H1 (cell line): ENCODE measurements at regions not wholly inside any gene's neighbourhood (a gene's known extent, or its start where the extent isn't known, plus 50 kb on each side); places are given as distances from the start of the nearest gene placed in this dataset.

Experiments used
- CTCF ChIA-PET: fragments of 300-600 bp; sonication (Branson Sonifier 250); formaldehyde crosslinking; loops from one replicate; lab custom pipeline; 2021; ENCODE audit not compliant: partially characterized antibody; lab: Charles Lee
- POLR2A ChIA-PET: fragments of 300-600 bp; sonication (Branson Sonifier 250); formaldehyde crosslinking; loops from one replicate; lab custom pipeline; 2021; ENCODE audit warnings: inconsistent platforms; ENCODE audit not compliant: partially characterized antibody; lab: Charles Lee
- DNase-seq, 2 experiments: peaks; one replicate each; pipeline versions ENCODE4 v3.0.0 to v3.0.0-alpha.2; 2010 to 2022; ENCODE audit warnings: low spot score in 2 of 2, low read depth in 1 of 2, mixed read lengths in 1 of 2
- FAIRE-seq: peaks from 2 replicates; lab custom pipeline; 2011; peaks lifted over from hg19 to GRCh38; lab: Jason Lieb, UNC
- H2AFZ ChIP-seq: 2 replicates; pipeline ENCODE4 v1.8.1; 2012; ENCODE audit warnings: low read length, inconsistent platforms
- H2AK5ac ChIP-seq: 2 replicates; pipeline ENCODE4 v1.6.1; 2013; ENCODE audit warnings: low read depth, low read length
- H2BK120ac ChIP-seq: replicated peaks from 2 replicates; pipeline ENCODE3; 2013; ENCODE audit warnings: low read depth, low read length, inconsistent platforms
- H2BK12ac ChIP-seq: 2 replicates; pipeline ENCODE4 v1.6.1; 2013; ENCODE audit warnings: low read depth, low read length
- H2BK15ac ChIP-seq: 2 replicates; pipeline ENCODE4 v1.6.1; 2013; ENCODE audit warnings: low read length
- H2BK20ac ChIP-seq: 2 replicates; pipeline ENCODE4 v1.6.1; 2013; ENCODE audit warnings: low read length
- H2BK5ac ChIP-seq: 2 replicates; pipeline ENCODE4 v1.6.1; 2013; ENCODE audit warnings: low read depth, low read length
- H3K14ac ChIP-seq: 2 replicates; pipeline ENCODE4 v1.6.1; 2013; ENCODE audit warnings: inconsistent platforms; ENCODE audit not compliant: insufficient read length
- H3K18ac ChIP-seq: 2 replicates; pipeline ENCODE4 v1.6.1; 2013; ENCODE audit warnings: low read length; ENCODE audit errors: extremely low read depth
- H3K23ac ChIP-seq: 2 replicates; pipeline ENCODE4 v1.6.1; 2013; ENCODE audit warnings: inconsistent platforms; ENCODE audit not compliant: insufficient read length
- H3K23me2 ChIP-seq: 2 replicates; pipeline ENCODE4 v1.6.1; 2013; ENCODE audit warnings: low read depth, low read length
- H3K27ac ChIP-seq: 2 replicates; pipeline ENCODE4 v1.6.1; 2011; ENCODE audit warnings: low read depth, low read length, inconsistent platforms
- H3K27me3 ChIP-seq, 4 experiments: replicated peaks in 1 of 4; 1 replicate in 1 of 4; 2 replicates in 3 of 4; pipeline versions ENCODE4 v1.6.1 to v1.8.1; 2011 to 2013; ENCODE audit warnings: low read length in 3 of 4, mild to moderate bottlenecking in 3 of 4, inconsistent platforms in 2 of 4, mixed read lengths in 2 of 4, moderate library complexity in 1 of 4; ENCODE audit not compliant: control insufficient read depth in 3 of 4, insufficient read depth in 3 of 4; ENCODE audit errors: extremely low read depth in 1 of 4
- H3K36me3 ChIP-seq, 4 experiments: 2 replicates each; pipeline versions ENCODE4 v1.6.1 to v1.8.1; 2011 to 2013; ENCODE audit warnings: mild to moderate bottlenecking in 4 of 4, low read length in 3 of 4, moderate library complexity in 2 of 4, control low read depth in 1 of 4, inconsistent platforms in 1 of 4; ENCODE audit not compliant: insufficient read depth in 4 of 4, control insufficient read depth in 2 of 4
- H3K4ac ChIP-seq: replicated peaks from 2 replicates; pipeline ENCODE3; 2013; ENCODE audit warnings: low read length, low read depth, mixed read lengths, inconsistent platforms; ENCODE audit not compliant: insufficient read length
- H3K4me1 ChIP-seq, 4 experiments: replicated peaks in 1 of 4; 1 replicate in 1 of 4; 2 replicates in 3 of 4; pipeline versions ENCODE4 v1.6.1 to v1.8.1; 2011 to 2013; ENCODE audit warnings: low read length in 3 of 4, inconsistent platforms in 2 of 4, mixed read lengths in 1 of 4; ENCODE audit not compliant: insufficient read depth in 4 of 4, control insufficient read depth in 3 of 4
- H3K4me2 ChIP-seq, 2 experiments: 2 replicates each; pipeline versions ENCODE4 v1.6.1 to v1.8.1; 2011 to 2013; ENCODE audit warnings: low read depth in 2 of 2, low read length in 2 of 2, control low read depth in 1 of 2, inconsistent platforms in 1 of 2, mild to moderate bottlenecking in 1 of 2; ENCODE audit not compliant: insufficient read depth in 1 of 2
- H3K4me3 ChIP-seq, 4 experiments: fragments of 200-600, 300-600 bp in 1 of 4; sonication (generic), shearing (Covaris generic), sonication (Bioruptor Twin) in 1 of 4; 2 replicates each; pipeline versions ENCODE4 v1.5.1 to v1.8.1; 2011 to 2016; ENCODE audit warnings: low read length in 4 of 4, low read depth in 3 of 4, control low read depth in 2 of 4, inconsistent platforms in 2 of 4, mild to moderate bottlenecking in 2 of 4, mixed read lengths in 1 of 4, moderate library complexity in 1 of 4; ENCODE audit not compliant: insufficient read depth in 2 of 4; ENCODE audit errors: extremely low read depth in 1 of 4
- H3K56ac ChIP-seq: replicated peaks from 2 replicates; pipeline ENCODE3; 2013; ENCODE audit warnings: low read depth, mild to moderate bottlenecking, mixed read lengths, low read length, inconsistent platforms; ENCODE audit not compliant: insufficient read length
- H3K79me1 ChIP-seq: 2 replicates; pipeline ENCODE4 v1.6.1; 2013; ENCODE audit warnings: low read depth, low read length, control low read depth
- H3K79me2 ChIP-seq, 2 experiments: 2 replicates each; pipeline versions ENCODE4 v1.6.1 to v1.8.1; 2012 to 2013; ENCODE audit warnings: low read length in 2 of 2, mild to moderate bottlenecking in 2 of 2, inconsistent platforms in 1 of 2; ENCODE audit not compliant: insufficient read depth in 2 of 2, control insufficient read depth in 1 of 2
- H3K9ac ChIP-seq, 4 experiments: replicated peaks in 1 of 4; 1 replicate in 1 of 4; 2 replicates in 3 of 4; pipeline versions ENCODE4 v1.6.1 to v1.8.1; 2011 to 2013; ENCODE audit warnings: low read depth in 3 of 4, low read length in 3 of 4, control low read depth in 2 of 4, mild to moderate bottlenecking in 2 of 4, moderate library complexity in 2 of 4, inconsistent platforms in 1 of 4; ENCODE audit errors: extremely low read depth in 1 of 4
- H3K9me3 ChIP-seq, 2 experiments: 2 replicates each; pipeline versions ENCODE4 v1.6.1 to v1.8.1; 2012 to 2013; ENCODE audit warnings: mild to moderate bottlenecking in 2 of 2, moderate library complexity in 2 of 2, control low read depth in 1 of 2, inconsistent platforms in 1 of 2, low read depth in 1 of 2, low read length in 1 of 2, mixed read lengths in 1 of 2; ENCODE audit not compliant: insufficient read depth in 2 of 2
- H4K20me1 ChIP-seq, 2 experiments: replicated peaks in 1 of 2; 2 replicates each; pipeline versions ENCODE3 to v1.8.1; 2011 to 2013; ENCODE audit warnings: inconsistent platforms in 2 of 2, low read length in 2 of 2, mild to moderate bottlenecking in 1 of 2; ENCODE audit not compliant: insufficient read depth in 2 of 2, control insufficient read depth in 1 of 2
- H4K5ac ChIP-seq: 2 replicates; pipeline ENCODE4 v1.6.1; 2013; ENCODE audit warnings: low read length, low read depth, mixed read lengths, inconsistent platforms; ENCODE audit not compliant: insufficient read length
- H4K8ac ChIP-seq: 2 replicates; pipeline ENCODE4 v1.8.0; 2013; ENCODE audit warnings: mild to moderate bottlenecking, moderate library complexity, low read length, inconsistent platforms; ENCODE audit not compliant: insufficient read depth; ENCODE audit errors: extremely low read depth
- H4K91ac ChIP-seq: replicated peaks from 2 replicates; pipeline ENCODE3; 2013; ENCODE audit warnings: low read length, mixed read lengths, inconsistent platforms; ENCODE audit not compliant: insufficient read length
- BCL11A ChIP-seq, 2 experiments: IDR thresholded peaks; one replicate each; pipeline ENCODE4 v1.6.1; 2011; ENCODE audit warnings: low read depth in 2 of 2, low read length in 2 of 2, mild to moderate bottlenecking in 2 of 2
- CHD2 ChIP-seq: IDR thresholded peaks from 2 replicates; pipeline ENCODE4 v1.6.1; 2012; ENCODE audit warnings: low read length, improper control_type of control experiment
- EP300 ChIP-seq, 2 experiments: IDR thresholded peaks; 1 replicate in 1 of 2; 2 replicates in 1 of 2; pipeline ENCODE4 v1.6.1; 2011 to 2012; ENCODE audit warnings: low read depth in 2 of 2, low read length in 2 of 2, mild to moderate bottlenecking in 2 of 2, borderline replicate concordance in 1 of 2, inconsistent platforms in 1 of 2, moderate library complexity in 1 of 2
- GABPA ChIP-seq: IDR thresholded peaks from 2 replicates; pipeline ENCODE4 v1.6.1; 2011; ENCODE audit warnings: mild to moderate bottlenecking, low read length, moderate library complexity, borderline replicate concordance; ENCODE audit not compliant: insufficient read depth
- HDAC6 ChIP-seq: IDR thresholded peaks from one replicate; pipeline ENCODE4 v1.7.1; 2012; ENCODE audit warnings: low read depth, mild to moderate bottlenecking, inconsistent platforms, low read length, moderate library complexity
- KDM1A ChIP-seq: fragments of 200-600, 300-600 bp; sonication (generic); IDR thresholded peaks from 2 replicates; pipeline ENCODE4 v1.7.1; 2016; ENCODE audit warnings: mild to moderate bottlenecking, low read length, borderline replicate concordance
- KDM5A ChIP-seq: fragments of 200-600 bp; IDR thresholded peaks from 2 replicates; pipeline ENCODE4 v1.7.1; 2012; ENCODE audit warnings: mild to moderate bottlenecking, low read length, inconsistent platforms, mixed read lengths
- MAFK ChIP-seq: IDR thresholded peaks from 2 replicates; pipeline ENCODE4 v1.6.1; 2012; ENCODE audit warnings: low read depth, mild to moderate bottlenecking, improper control_type of control experiment, low read length
- RBBP5 ChIP-seq: IDR thresholded peaks from 2 replicates; pipeline ENCODE4 v1.7.1; 2012; ENCODE audit warnings: low read depth, mild to moderate bottlenecking, inconsistent platforms, low read length, moderate library complexity, borderline replicate concordance
- RXRA ChIP-seq: IDR thresholded peaks from 2 replicates; pipeline ENCODE4 v1.6.1; 2011; ENCODE audit warnings: low read depth, mild to moderate bottlenecking, low read length, moderate library complexity; ENCODE audit not compliant: insufficient read depth
- SP2 ChIP-seq: IDR thresholded peaks from 2 replicates; pipeline ENCODE4 v1.6.1; 2012; ENCODE audit warnings: mild to moderate bottlenecking, low read length, inconsistent platforms
- SP4 ChIP-seq: IDR thresholded peaks from 2 replicates; pipeline ENCODE4 v1.6.1; 2012; ENCODE audit warnings: low read length, inconsistent platforms
- TCF12 ChIP-seq: IDR thresholded peaks from 2 replicates; pipeline ENCODE4 v1.6.1; 2011; ENCODE audit warnings: low read depth, mild to moderate bottlenecking, low read length
- WGBS, 2 experiments: shearing (Covaris generic) in 1 of 2; methylation state at CpG; one replicate each; pipeline versions ENCODE4 v1.1.6 to v1.1.7; 2013 to 2015; ENCODE audit warnings: low lambda C conversion rate in 2 of 2, mixed read lengths in 2 of 2, inconsistent platforms in 1 of 2, low coverage in 1 of 2, missing lambda C conversion rate in 1 of 2; ENCODE audit not compliant: insufficient replicate concordance in 2 of 2, insufficient coverage in 1 of 2, insufficient read length in 1 of 2; ENCODE audit errors: extremely low coverage in 1 of 2, missing lambda C conversion rate in 1 of 2; 5-methylcytosine and 5-hydroxymethylcytosine counted together

DNA sequence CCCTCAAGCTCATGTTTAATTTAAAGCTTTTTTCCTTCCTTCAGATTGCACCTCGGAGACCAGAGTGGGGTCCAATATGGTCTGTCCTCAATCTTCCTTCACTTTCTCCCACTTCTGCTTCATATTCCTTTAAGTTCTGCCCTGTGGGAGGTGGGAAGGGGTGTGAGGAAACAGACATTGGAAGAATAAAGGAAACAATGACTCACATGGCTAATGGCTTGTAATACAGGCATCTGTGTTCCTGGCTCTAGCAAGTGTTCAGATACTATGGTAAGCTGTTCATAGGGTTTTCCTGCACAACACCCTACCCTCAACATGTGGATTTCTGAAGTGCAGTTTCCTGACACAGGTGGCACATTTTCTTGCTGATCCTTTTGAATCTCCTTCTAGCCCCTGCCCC, 209.5 kb downstream of the PIK3C3 start:
- WGBS, 2 experiments: 95% methylated on average over 1 of the region's 1 CpG; no CpG with 5 or more reads in 1 of the 2 experiments
- no peak for FAIRE-seq
- Histone ChIP-seq H2AK5ac (no peak overlapping the region), H2BK5ac (no peak overlapping the region), H4K5ac (no peak overlapping the region), H2BK20ac (no peak overlapping the region), H3K9me3 (no peaks in the 10 kb centered on the region), H2BK120ac (no peak overlapping the region), H3K36me3 (no peaks in the 10 kb centered on the region), H3K4ac (no peak overlapping the region), H4K91ac (no peak overlapping the region), H3K79me2 (no peaks in the 10 kb centered on the region), H4K8ac (no peak overlapping the region), H4K20me1 (no peaks in the 10 kb centered on the region), H2AFZ (no peak overlapping the region), H3K27ac (no peak overlapping the region), H3K4me1 (no peaks in the 10 kb centered on the region), H3K4me3 (no peak overlapping the region), H3K56ac (no peak overlapping the region), H3K23ac (no peak overlapping the region), H3K9ac (no peak overlapping the region), H3K4me2 (no peak overlapping the region), H2BK15ac (no peak overlapping the region), H2BK12ac (no peak overlapping the region), H3K14ac (no peak overlapping the region), H3K27me3 (no peaks in the 10 kb centered on the region), H3K79me1 (no peaks in the 10 kb centered on the region), H3K23me2 (no peaks in the 10 kb centered on the region; the same call in 1 of the 2 replicates), H3K18ac (no peak overlapping the region)
- DNase-seq: no peak
- ChIA-PET CTCF (interaction anchor here (0.7 to 1.2 kb wide), 2 partner anchors 50 to 117 kb away, joined by 3 read pairs; no protein-coding TSS in a partner anchor), POLR2A (interaction anchor here (1.0 kb wide), 1 partner anchor 25 kb away, joined by 3 read pairs; no protein-coding TSS in a partner anchor)
- no peak for TF ChIP-seq RXRA
- TF ChIP-seq CHD2: no peak
- TF ChIP-seq KDM5A: no peak
- no peak for TF ChIP-seq BCL11A (IDR thresholded peaks at IDR 0.05; ENCODE audit: low read depth in 2 of 2, low read length in 2 of 2)
- TF ChIP-seq KDM1A: no peak
- no peak for TF ChIP-seq TCF12
- no peak for TF ChIP-seq EP300 (IDR thresholded peaks at IDR 0.05; ENCODE audit: borderline replicate concordance in 1 of 2, low read depth in 2 of 2, low read length in 2 of 2)
- TF ChIP-seq RBBP5: no peak
- TF ChIP-seq MAFK: no peak
- no peak for TF ChIP-seq SP4
- no peak for TF ChIP-seq HDAC6
- no peak for TF ChIP-seq GABPA
- TF ChIP-seq SP2: no peak
